Fibroblast of mammary gland (primary cell): ENCODE measurements at regions not wholly inside any gene's neighbourhood (a gene's known extent, or its start where the extent isn't known, plus 50 kb on each side); places are given as distances from the start of the nearest gene placed in this dataset.

Source experiments
- DNase-seq: peaks from one replicate; pipeline ENCODE4 v3.0.0-alpha.2; 2010; ENCODE audit warnings: low read depth
- H3K4me3 ChIP-seq: 2 replicates; pipeline ENCODE4 v1.5.1; 2011; ENCODE audit warnings: low read depth, mild to moderate bottlenecking, low read length, moderate library complexity; ENCODE audit not compliant: control insufficient read depth
- TF ChIP-seq, protein P1 (sequence below): conservative IDR thresholded peaks from 2 replicates; pipeline ENCODE4 v1.5.1; 2011; ENCODE audit warnings: low read depth, low read length, inconsistent platforms; ENCODE audit not compliant: control insufficient read depth, insufficient read depth

DNA sequence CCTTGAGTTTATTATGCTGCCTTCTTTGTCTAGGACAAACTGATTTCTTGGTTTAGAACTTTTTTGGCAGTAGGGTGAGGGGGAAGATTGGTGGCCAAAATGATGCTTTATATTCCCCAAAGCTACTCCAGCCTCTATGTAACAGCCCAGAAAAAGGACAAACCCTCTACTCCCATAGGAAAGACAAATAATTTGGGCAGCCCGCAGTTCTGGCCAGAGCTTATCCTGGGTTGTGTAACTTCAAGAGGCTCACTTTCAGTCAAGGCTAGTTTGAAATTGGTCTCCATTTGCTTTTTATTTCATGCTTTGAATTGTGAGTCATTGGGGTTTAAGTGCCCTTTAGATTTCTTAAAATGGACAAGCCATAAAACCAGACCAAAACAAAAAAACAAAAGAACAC, 142.3 kb downstream of the OLFM4 start:
- no peak for DNase-seq
- TF ChIP-seq, protein P1, sequence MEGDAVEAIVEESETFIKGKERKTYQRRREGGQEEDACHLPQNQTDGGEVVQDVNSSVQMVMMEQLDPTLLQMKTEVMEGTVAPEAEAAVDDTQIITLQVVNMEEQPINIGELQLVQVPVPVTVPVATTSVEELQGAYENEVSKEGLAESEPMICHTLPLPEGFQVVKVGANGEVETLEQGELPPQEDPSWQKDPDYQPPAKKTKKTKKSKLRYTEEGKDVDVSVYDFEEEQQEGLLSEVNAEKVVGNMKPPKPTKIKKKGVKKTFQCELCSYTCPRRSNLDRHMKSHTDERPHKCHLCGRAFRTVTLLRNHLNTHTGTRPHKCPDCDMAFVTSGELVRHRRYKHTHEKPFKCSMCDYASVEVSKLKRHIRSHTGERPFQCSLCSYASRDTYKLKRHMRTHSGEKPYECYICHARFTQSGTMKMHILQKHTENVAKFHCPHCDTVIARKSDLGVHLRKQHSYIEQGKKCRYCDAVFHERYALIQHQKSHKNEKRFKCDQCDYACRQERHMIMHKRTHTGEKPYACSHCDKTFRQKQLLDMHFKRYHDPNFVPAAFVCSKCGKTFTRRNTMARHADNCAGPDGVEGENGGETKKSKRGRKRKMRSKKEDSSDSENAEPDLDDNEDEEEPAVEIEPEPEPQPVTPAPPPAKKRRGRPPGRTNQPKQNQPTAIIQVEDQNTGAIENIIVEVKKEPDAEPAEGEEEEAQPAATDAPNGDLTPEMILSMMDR = no peak
- no peak overlapping the region for H3K4me3 ChIP-seq

DNA sequence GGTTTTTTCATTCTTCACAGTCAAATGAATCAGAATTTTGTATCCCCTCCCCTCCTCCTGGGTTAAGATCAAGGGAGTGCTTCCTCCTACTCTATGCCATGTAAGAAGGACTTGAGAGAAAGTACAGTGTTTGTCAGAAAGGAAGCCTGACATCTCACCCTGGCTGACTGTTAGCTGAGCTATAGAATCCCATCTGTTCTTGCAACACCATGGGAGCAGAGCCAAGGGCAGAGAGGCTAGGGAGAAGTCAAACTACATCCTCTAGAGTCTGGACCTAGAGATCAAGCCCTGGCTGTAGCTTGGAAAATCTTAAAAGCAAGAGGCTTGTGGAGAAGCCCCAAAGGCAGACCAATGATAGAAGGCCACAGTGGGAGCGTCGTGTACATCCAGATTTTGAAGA, 145.9 kb downstream of the OLFM4 start:
- DNase-seq = peak; percentile 52
- TF ChIP-seq, protein P1 = no peak
- H3K4me3 ChIP-seq = no peak overlapping the region

DNA sequence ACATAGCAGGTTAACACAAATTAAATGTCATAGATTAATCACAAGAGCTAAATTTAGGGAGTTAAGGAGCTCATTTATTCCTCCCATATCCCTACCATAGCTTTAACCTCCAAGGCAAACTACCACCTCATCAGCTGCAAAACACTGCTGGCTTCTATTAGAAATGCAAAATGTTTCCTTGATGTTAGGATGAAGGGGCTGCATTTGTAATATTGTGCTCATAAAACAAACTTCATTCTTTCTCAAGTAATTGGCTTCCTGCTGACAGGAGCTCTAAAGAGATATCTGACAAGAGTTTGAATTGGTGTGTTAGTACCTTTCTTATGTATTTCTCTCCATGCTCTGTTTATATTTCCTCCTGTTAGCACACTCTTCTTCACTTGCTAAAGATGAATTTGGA, 152.1 kb downstream of the OLFM4 start:
- no peak for DNase-seq
- TF ChIP-seq, protein P1 = no peak
- no peak overlapping the region for H3K4me3 ChIP-seq

DNA sequence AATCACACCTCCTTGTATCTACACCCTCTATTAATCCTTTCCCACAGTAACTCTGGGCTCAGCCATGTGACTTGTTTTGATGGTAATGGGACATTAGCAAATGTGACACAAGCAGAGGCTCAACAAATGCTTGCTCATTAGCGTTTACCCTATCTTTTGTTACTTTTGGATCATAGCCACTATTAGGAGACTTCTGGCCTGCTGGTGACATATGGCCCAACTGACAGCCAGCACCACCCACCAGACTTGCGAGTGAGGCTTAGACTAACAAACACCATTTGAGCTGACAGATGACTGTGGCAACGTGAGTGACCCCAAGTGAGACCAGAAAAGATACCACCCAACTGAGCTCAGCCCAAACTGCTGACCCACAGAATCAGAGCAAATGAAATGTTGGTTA, 154.1 kb downstream of the OLFM4 start:
- TF ChIP-seq, protein P1 = no peak
- no peak for DNase-seq
- no peak overlapping the region for H3K4me3 ChIP-seq

DNA sequence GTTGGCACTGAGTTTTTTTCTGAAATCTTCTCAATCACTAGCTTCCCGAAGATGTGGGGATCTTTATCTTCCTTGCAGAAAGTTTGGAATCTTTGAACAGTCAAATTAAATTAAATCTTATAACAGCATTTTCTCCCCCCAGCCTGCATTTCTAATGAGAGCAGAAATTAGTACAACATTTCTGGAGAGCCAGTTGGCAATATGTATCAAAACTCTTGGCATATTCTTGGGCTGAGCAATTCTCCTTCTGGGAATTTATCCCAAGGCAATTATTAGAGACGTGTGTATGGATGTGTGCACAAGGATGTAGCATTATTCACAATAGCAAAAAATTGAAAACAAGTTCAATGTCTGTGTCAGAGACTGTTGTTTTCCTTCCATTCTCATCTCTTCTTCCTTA, 159.5 kb downstream of the OLFM4 start:
- H3K4me3 ChIP-seq = no peak overlapping the region
- TF ChIP-seq, protein P1 = no peak
- no peak for DNase-seq

DNA sequence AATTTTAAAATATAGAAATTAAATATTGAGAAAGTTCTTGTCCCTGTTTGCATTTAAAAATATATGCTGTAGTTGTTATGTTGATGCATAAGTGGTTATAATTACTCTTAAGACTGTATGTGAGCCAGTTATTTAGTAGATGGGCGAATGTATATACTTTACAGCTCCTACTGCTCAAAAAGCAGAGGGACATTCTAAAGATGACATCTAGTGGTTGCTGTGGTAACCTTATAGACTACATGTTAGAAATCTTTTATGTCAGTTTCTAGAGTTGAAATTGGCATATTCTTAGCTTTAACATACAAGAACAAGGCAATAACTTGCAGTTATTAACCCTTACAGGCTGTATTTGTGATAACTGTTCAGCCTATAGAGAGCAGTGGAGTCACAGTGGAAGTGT, 160.5 kb downstream of the OLFM4 start:
- H3K4me3 ChIP-seq = no peak overlapping the region
- TF ChIP-seq, protein P1 = no peak
- no peak for DNase-seq

DNA sequence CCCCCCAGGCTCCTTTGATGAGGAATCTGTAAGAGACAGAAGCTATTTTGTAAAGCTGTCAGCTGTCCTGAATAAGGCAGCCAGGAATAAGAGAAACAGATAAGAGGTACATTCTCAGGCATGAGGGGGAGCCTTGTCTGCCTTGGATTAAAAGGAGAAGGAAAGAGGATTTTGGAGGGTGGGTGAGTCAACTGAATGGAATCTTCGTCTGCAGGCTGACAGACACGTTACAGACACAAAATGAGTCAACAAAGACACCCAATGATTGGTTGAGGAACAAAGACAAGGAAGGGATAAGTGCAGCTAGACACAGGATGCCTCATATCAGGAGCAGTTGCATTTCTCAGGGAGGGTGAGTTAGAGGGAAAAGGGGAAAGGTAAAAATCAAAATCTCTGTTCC, 162.5 kb downstream of the OLFM4 start:
- no peak overlapping the region for H3K4me3 ChIP-seq
- TF ChIP-seq, protein P1 = no peak
- DNase-seq = peak; percentile 33
